Keratinocyte (primary cell): ENCODE measurements at regions not wholly inside any gene's neighbourhood (a gene's known extent, or its start where the extent isn't known, plus 50 kb on each side); places are given as distances from the start of the nearest gene placed in this dataset.

Experiments
- DNase-seq: peaks from one replicate; pipeline ENCODE4 v3.0.0-alpha.2; 2011; ENCODE audit warnings: low read depth, missing footprints, low spot score
- FAIRE-seq: peaks from 2 replicates; lab custom pipeline; 2011; peaks lifted over from hg19 to GRCh38; lab: Jason Lieb, UNC
- H2AFZ ChIP-seq: 2 replicates; pipeline ENCODE4 v1.6.0; 2012; ENCODE audit warnings: low read length, control low read depth, inconsistent platforms; ENCODE audit not compliant: control insufficient read depth
- H3K27ac ChIP-seq: 2 replicates; pipeline ENCODE4 v1.5.1; 2011; ENCODE audit warnings: low read length; ENCODE audit not compliant: control insufficient read depth, insufficient read depth
- H3K27me3 ChIP-seq: 3 replicates; pipeline ENCODE4 v1.6.0; 2011; ENCODE audit warnings: low read length; ENCODE audit not compliant: control insufficient read depth, insufficient read depth; ENCODE audit errors: extremely low read depth
- H3K36me3 ChIP-seq, 2 experiments: 2 replicates in 1 of 2; 3 replicates in 1 of 2; pipeline ENCODE4 v1.5.1; 2011; ENCODE audit warnings: low read length in 2 of 2, mild to moderate bottlenecking in 1 of 2; ENCODE audit not compliant: control insufficient read depth in 2 of 2, insufficient read depth in 2 of 2; ENCODE audit errors: extremely low read depth in 1 of 2
- H3K4me1 ChIP-seq: 3 replicates; pipeline ENCODE4 v1.5.1; 2011; ENCODE audit warnings: low read length; ENCODE audit not compliant: control insufficient read depth, insufficient read depth; ENCODE audit errors: extremely low read depth
- H3K4me2 ChIP-seq: 3 replicates; pipeline ENCODE4 v1.6.0; 2011; ENCODE audit warnings: low read depth, low read length; ENCODE audit not compliant: control insufficient read depth, insufficient read depth; ENCODE audit errors: extremely low read depth
- H3K4me3 ChIP-seq, 3 experiments: fragments of 200-600 bp in 1 of 3; sonication (generic) in 1 of 3; 2 replicates in 2 of 3; 3 replicates in 1 of 3; pipeline ENCODE4 v1.5.1; 2011 to 2016; ENCODE audit warnings: low read length in 3 of 3, mild to moderate bottlenecking in 3 of 3, control low read depth in 2 of 3, inconsistent platforms in 1 of 3, low read depth in 1 of 3, mixed read lengths in 1 of 3, mixed run types in 1 of 3, moderate library complexity in 1 of 3; ENCODE audit not compliant: control insufficient read depth in 2 of 3, insufficient read depth in 2 of 3; ENCODE audit errors: extremely low read depth in 1 of 3
- H3K79me2 ChIP-seq: 2 replicates; pipeline ENCODE4 v1.6.0; 2012; ENCODE audit warnings: low read length; ENCODE audit not compliant: control insufficient read depth, insufficient read depth
- H3K9ac ChIP-seq: 3 replicates; pipeline ENCODE4 v1.6.0; 2011; ENCODE audit warnings: low read length; ENCODE audit not compliant: control insufficient read depth, insufficient read depth; ENCODE audit errors: extremely low read depth
- H3K9me1 ChIP-seq: 3 replicates; pipeline ENCODE4 v1.6.0; 2011; ENCODE audit warnings: low read length; ENCODE audit not compliant: control insufficient read depth, insufficient read depth; ENCODE audit errors: extremely low read depth
- H3K9me3 ChIP-seq: 2 replicates; pipeline ENCODE4 v1.5.1; 2012; ENCODE audit warnings: low read depth, low read length; ENCODE audit not compliant: control insufficient read depth
- H4K20me1 ChIP-seq: 3 replicates; pipeline ENCODE4 v1.6.0; 2011; ENCODE audit warnings: low read length; ENCODE audit not compliant: control insufficient read depth, insufficient read depth; ENCODE audit errors: extremely low read depth
- CTCF ChIP-seq, 3 experiments: IDR thresholded peaks in 1 of 3; conservative IDR thresholded peaks in 1 of 3; optimal IDR thresholded peaks in 1 of 3; 2 replicates in 2 of 3; 3 replicates in 1 of 3; pipeline versions ENCODE3 to v1.5.1; 2011; ENCODE audit warnings: low read length in 3 of 3, mild to moderate bottlenecking in 3 of 3, moderate library complexity in 2 of 3, control low read depth in 1 of 3, inconsistent platforms in 1 of 3; ENCODE audit not compliant: insufficient read depth in 2 of 3; ENCODE audit errors: extremely low read depth in 1 of 3
- EZH2 ChIP-seq: IDR thresholded peaks from one replicate; pipeline ENCODE4 v1.6.1; 2012; ENCODE audit warnings: inconsistent platforms, mild to moderate bottlenecking, low read length, moderate library complexity
- dilution Hi-C: fragments of 300-500 bp; cut with MboI; formaldehyde crosslinking; loops from one replicate; pipeline ENCODE4 v1.7.0; 2020; ENCODE audit warnings: low sequenced_read_pairs; ENCODE audit not compliant: extremely low pct_ligation_motif_present

GRCh38 chr1:238592621-238593020 lies 701.9 kb upstream of the ZP4 start:
- TF ChIP-seq CTCF (optimal IDR thresholded peaks at IDR 0.05 in 1 of 3, IDR thresholded peaks at IDR 0.05 in 1 of 3, conservative IDR thresholded peaks at IDR 0.05 in 1 of 3; ENCODE audit: extremely low read depth in 1 of 3, insufficient read depth in 2 of 3, low read length in 3 of 3) (no peak), EZH2 (no peak)
- Histone ChIP-seq H3K79me2 (no peaks in the 10 kb centered on the region), H3K27ac (no peak overlapping the region), H3K4me1 (no peaks in the 10 kb centered on the region), H2AFZ (no peak overlapping the region), H3K9me1 (no peaks in the 10 kb centered on the region), H3K27me3 (no peaks in the 10 kb centered on the region), H3K9me3 (no peaks in the 10 kb centered on the region), H3K4me3 (no peak overlapping the region), H3K36me3 (no peaks in the 10 kb centered on the region), H4K20me1 (no peaks in the 10 kb centered on the region), H3K9ac (no peak overlapping the region), H3K4me2 (no peak overlapping the region)
- dilution Hi-C loops = no loop called here
- FAIRE-seq (no peak), DNase-seq (no peak)

GRCh38 chr1:238589843-238590435 lies 699.2 kb upstream of the ZP4 start:
- Histone ChIP-seq H3K79me2 (no peaks in the 10 kb centered on the region), H4K20me1 (no peaks in the 10 kb centered on the region), H3K27me3 (no peaks in the 10 kb centered on the region), H3K9ac (no peak overlapping the region), H2AFZ (no peak overlapping the region), H3K36me3 (no peaks in the 10 kb centered on the region), H3K4me3 (no peak overlapping the region), H3K9me1 (no peaks in the 10 kb centered on the region), H3K4me1 (no peaks in the 10 kb centered on the region), H3K27ac (no peak overlapping the region), H3K4me2 (no peak overlapping the region), H3K9me3 (no peaks in the 10 kb centered on the region)
- DNase-seq (no peak), FAIRE-seq (no peak)
- dilution Hi-C loops = no loop called here
- TF ChIP-seq CTCF (optimal IDR thresholded peaks at IDR 0.05 in 1 of 3, IDR thresholded peaks at IDR 0.05 in 1 of 3, conservative IDR thresholded peaks at IDR 0.05 in 1 of 3; ENCODE audit: extremely low read depth in 1 of 3, insufficient read depth in 2 of 3, low read length in 3 of 3) (no peak), EZH2 (no peak)
